ENCODE measurements at regions not wholly inside any gene's neighbourhood (a gene's known extent, or its start where the extent isn't known, plus 50 kb on each side); places are given as distances from the start of the nearest gene placed in this dataset.

DNA sequence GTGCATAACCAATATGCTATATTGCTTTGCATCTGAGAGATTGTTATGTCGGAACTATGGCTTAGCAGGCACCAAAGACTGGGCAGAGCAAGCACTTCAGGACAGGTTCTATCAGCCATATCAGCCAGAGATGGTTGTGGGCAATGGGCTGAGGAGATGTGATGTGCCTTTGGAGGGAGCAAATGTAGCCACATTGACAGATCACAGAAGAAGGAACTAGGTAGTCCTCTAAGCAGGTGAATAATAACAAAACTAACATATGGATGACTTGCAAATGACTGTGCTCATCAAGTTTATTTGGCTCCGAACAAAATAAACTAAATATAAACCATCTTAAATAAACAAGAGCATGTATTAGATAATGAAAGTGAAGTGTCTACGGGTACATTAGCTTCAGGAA is 291.7 kb downstream of the RMST start:
- Mint-ChIP-seq H3K27ac (no peak overlapping the region), H3K9me3 (ENCODE audit: low read depth) (no peaks in the 10 kb centered on the region), H3K4me1 (ENCODE audit: low read depth) (peaks cover 18% of the 10 kb centered on the region), H3K4me3 (ENCODE audit: low read depth) (no peak overlapping the region), H3K27me3 (no peaks in the 10 kb centered on the region), H3K36me3 (ENCODE audit: insufficient read depth) (no peaks in the 10 kb centered on the region)
- no peak for DNase-seq (ENCODE audit: low spot score, unreplicated experiment)
- TF ChIP-seq, protein P1, sequence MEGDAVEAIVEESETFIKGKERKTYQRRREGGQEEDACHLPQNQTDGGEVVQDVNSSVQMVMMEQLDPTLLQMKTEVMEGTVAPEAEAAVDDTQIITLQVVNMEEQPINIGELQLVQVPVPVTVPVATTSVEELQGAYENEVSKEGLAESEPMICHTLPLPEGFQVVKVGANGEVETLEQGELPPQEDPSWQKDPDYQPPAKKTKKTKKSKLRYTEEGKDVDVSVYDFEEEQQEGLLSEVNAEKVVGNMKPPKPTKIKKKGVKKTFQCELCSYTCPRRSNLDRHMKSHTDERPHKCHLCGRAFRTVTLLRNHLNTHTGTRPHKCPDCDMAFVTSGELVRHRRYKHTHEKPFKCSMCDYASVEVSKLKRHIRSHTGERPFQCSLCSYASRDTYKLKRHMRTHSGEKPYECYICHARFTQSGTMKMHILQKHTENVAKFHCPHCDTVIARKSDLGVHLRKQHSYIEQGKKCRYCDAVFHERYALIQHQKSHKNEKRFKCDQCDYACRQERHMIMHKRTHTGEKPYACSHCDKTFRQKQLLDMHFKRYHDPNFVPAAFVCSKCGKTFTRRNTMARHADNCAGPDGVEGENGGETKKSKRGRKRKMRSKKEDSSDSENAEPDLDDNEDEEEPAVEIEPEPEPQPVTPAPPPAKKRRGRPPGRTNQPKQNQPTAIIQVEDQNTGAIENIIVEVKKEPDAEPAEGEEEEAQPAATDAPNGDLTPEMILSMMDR (IDR thresholded peaks at IDR 0.05; ENCODE audit: unreplicated experiment) = no peak

DNA sequence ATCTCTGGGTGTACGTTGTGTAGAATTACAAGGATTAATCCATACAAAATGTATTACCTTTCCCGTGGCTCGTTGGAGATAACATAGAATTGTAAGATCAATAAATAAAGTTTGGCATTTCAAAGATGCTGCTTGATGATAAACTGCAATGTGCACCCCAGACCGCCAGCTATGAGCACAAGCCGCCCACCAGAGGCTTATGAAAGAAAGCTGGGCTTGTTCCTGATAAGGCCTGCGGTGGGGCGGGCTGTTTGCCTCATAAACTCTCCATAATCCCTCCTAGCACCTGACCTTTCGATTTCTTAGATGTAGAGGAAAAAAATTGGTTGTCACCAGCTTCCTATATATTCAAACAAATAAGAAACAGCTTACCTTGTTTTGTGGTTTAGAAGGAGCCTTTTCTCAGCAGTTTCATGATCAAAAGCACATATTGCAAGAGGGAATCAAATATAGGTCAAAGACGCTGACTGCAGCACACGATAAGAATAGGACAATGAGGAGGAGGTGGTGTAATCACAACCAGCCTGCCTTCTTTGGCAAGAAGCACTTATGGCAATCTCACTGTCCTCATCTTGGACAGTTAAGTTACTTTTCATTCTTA is 293.6 kb downstream of the RMST start:
- Mint-ChIP-seq H3K4me3 (ENCODE audit: low read depth) (no peak overlapping the region), H3K36me3 (ENCODE audit: insufficient read depth) (no peaks in the 10 kb centered on the region), H3K27ac (no peak overlapping the region), H3K9me3 (ENCODE audit: low read depth) (peaks cover 5% of the 10 kb centered on the region), H3K4me1 (ENCODE audit: low read depth) (peaks cover 18% of the 10 kb centered on the region), H3K27me3 (peaks cover 7% of the 10 kb centered on the region)
- no peak for DNase-seq (ENCODE audit: low spot score, unreplicated experiment)
- TF ChIP-seq, protein P1 (IDR thresholded peaks at IDR 0.05; ENCODE audit: unreplicated experiment) = no peak

DNA sequence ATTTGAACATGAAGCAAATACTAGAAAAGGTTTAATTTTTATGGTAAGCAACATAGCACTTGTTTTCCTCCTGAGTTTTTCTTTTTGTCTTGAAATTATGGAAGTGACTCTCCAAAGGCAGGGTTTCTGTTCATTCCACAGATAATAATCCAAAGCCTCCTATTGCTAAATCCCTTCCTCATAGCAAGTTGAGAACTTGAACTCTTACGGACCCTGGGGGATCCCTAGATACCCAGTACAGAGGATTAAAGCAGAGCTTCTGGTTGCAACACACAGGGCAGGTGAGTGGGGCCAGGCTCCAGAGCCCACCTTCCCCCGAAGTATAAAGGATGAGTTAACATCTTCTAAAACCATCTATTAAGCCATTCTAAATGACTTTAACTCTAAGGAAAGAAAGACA is 294.1 kb downstream of the RMST start:
- H3K27ac Mint-ChIP-seq = no peak overlapping the region
- TF ChIP-seq, protein P1 (IDR thresholded peaks at IDR 0.05; ENCODE audit: unreplicated experiment) = no peak
- H3K27me3 Mint-ChIP-seq = peaks cover 7% of the 10 kb centered on the region
- peaks cover 20% of the 10 kb centered on the region for H3K4me1 Mint-ChIP-seq (ENCODE audit: low read depth)
- no peak overlapping the region for H3K4me3 Mint-ChIP-seq (ENCODE audit: low read depth)
- no peaks in the 10 kb centered on the region for H3K36me3 Mint-ChIP-seq (ENCODE audit: insufficient read depth)
- no peak for DNase-seq (ENCODE audit: low spot score, unreplicated experiment)
- H3K9me3 Mint-ChIP-seq (ENCODE audit: low read depth) = peaks cover 7% of the 10 kb centered on the region

DNA sequence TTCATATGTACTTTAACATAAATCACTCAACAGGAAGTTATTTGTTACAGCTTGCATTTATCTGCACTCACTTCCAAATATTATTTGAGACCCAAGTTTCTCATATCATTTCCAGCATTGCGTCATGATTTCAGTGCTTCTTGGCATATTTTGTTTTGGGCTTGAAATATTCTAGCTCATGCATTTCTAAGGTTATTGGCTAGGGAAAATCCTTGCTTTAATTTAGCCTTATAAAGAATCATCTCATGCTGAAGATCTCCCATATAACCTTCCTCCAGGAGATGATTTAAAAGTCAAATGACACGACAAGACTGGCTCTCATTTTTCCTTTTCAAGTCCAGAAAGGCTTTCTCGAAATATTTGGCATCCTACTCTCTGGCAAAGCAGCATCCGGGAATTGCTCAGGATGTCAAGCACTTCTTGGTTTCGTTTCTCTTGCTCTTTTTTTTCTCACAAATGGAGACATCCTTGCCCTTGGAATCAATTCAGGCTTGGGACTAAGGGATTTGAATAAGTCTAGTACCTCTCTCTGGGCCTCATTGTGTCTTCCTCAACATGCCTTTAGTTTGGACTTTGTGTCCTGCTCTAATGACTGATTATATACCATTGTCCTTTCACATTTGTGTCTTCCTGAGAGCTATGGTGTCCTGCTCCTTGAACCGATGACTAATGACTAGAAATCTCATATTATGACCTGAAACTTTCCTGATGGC is 295.0 kb downstream of the RMST start:
- H3K27me3 Mint-ChIP-seq = peaks cover 7% of the 10 kb centered on the region
- H3K36me3 Mint-ChIP-seq (ENCODE audit: insufficient read depth) = peaks cover 2% of the 10 kb centered on the region
- no peak overlapping the region for H3K4me3 Mint-ChIP-seq (ENCODE audit: low read depth)
- H3K27ac Mint-ChIP-seq = no peak overlapping the region
- TF ChIP-seq, protein P1 (IDR thresholded peaks at IDR 0.05; ENCODE audit: unreplicated experiment) = no peak
- peaks cover 14% of the 10 kb centered on the region for H3K9me3 Mint-ChIP-seq (ENCODE audit: low read depth)
- no peak for DNase-seq (ENCODE audit: low spot score, unreplicated experiment)
- peaks cover 23% of the 10 kb centered on the region for H3K4me1 Mint-ChIP-seq (ENCODE audit: low read depth)

DNA sequence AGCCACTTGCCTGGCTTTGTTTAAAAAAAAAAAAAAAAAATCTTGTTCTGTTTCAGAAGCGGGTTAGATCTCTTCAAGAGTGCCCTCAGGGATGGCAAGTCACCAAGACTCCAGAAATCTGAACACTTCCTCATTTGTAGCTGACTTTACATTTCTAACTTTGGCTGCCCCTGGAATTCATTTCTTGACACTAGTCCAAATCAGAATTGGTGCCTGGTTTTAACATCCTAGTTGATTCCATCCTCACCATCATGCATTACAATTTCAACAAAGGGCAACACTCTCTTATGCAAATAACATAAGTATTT is 295.5 kb downstream of the RMST start:
- H3K9me3 Mint-ChIP-seq (ENCODE audit: low read depth) = peaks cover 18% of the 10 kb centered on the region
- H3K4me1 Mint-ChIP-seq (ENCODE audit: low read depth) = peaks cover 23% of the 10 kb centered on the region
- DNase-seq (ENCODE audit: low spot score, unreplicated experiment) = no peak
- no peak overlapping the region for H3K4me3 Mint-ChIP-seq (ENCODE audit: low read depth)
- no peak overlapping the region for H3K27ac Mint-ChIP-seq
- peaks cover 7% of the 10 kb centered on the region for H3K27me3 Mint-ChIP-seq
- H3K36me3 Mint-ChIP-seq (ENCODE audit: insufficient read depth) = peaks cover 2% of the 10 kb centered on the region
- TF ChIP-seq, protein P1 (IDR thresholded peaks at IDR 0.05; ENCODE audit: unreplicated experiment) = no peak

Measured in progenitor cell of endocrine pancreas (in vitro differentiated cells).